Stomach (tissue), 8 donors: ENCODE measurements at regions not wholly inside any gene's neighbourhood (a gene's known extent, or its start where the extent isn't known, plus 50 kb on each side); places are given as distances from the start of the nearest gene placed in this dataset.

ENCODE experiments used
- DNase-seq, 2 donors: peaks; one replicate each; pipeline versions ENCODE4 v3.0.0 to v3.0.0-alpha.2; 2013 to 2019
- H3K27ac ChIP-seq, 5 donors: fragments of 200-600 bp in 4 of 5; sonication (generic) in 4 of 5; one replicate each; pipeline ENCODE4 v1.5.1; 2013 to 2019; ENCODE audit warnings: mild to moderate bottlenecking in 1 of 5, moderate library complexity in 1 of 5
- H3K27me3 ChIP-seq, 3 donors: fragments of 200-600 bp; sonication (generic); one replicate each; pipeline ENCODE4 v1.5.1; 2017 to 2019; ENCODE audit warnings: mixed run types in 1 of 3
- H3K36me3 ChIP-seq, 4 donors: fragments of 200-600 bp; sonication (generic); 1 replicate in 3 of 4; 2 replicates in 1 of 4; pipeline ENCODE4 v1.5.1; 2016 to 2019
- H3K4me1 ChIP-seq, 4 donors: fragments of 200-600 bp; sonication (generic); one replicate each; pipeline ENCODE4 v1.5.1; 2016 to 2019
- H3K4me3 ChIP-seq, 4 donors: fragments of 200-600 bp; sonication (generic) in 3 of 4; one replicate each; pipeline ENCODE4 v1.5.1; 2016 to 2019; ENCODE audit warnings: mild to moderate bottlenecking in 1 of 4
- H3K9me3 ChIP-seq, 4 donors: fragments of 200-600 bp; sonication (generic); one replicate each; pipeline ENCODE4 v1.5.1; 2016 to 2019
- CTCF ChIP-seq, 7 experiments: fragments of 450-650 bp in 4 of 7; fragments of 200-600 bp in 3 of 7; sonication (generic) in 3 of 7; IDR thresholded peaks; one replicate each; pipeline ENCODE4 v1.5.1; 2016 to 2019; ENCODE audit warnings: antibody characterized with exemption in 7 of 7, control low read depth in 2 of 7, mild to moderate bottlenecking in 1 of 7
- EP300 ChIP-seq: sonication (generic); formaldehyde crosslinking; IDR thresholded peaks from one replicate; pipeline ENCODE4 v1.6.1; 2017; ENCODE audit warnings: antibody characterized with exemption
- POLR2A ChIP-seq, 4 donors: fragments of 450-650 bp; IDR thresholded peaks; one replicate each; pipeline ENCODE4 v1.6.1; 2016; ENCODE audit warnings: antibody characterized with exemption in 4 of 4, control low read depth in 2 of 4, mild to moderate bottlenecking in 1 of 4, moderate library complexity in 1 of 4
- POLR2AphosphoS5 ChIP-seq, 3 donors: sonication (generic); formaldehyde crosslinking; IDR thresholded peaks; one replicate each; pipeline ENCODE4 v1.6.1; 2016; ENCODE audit warnings: antibody characterized with exemption in 3 of 3
- WGBS, 5 donors: extraction: QIAGEN DNeasy Blood & Tissue Kit in 3 of 5; methylation state at CpG; one replicate each; pipeline versions ENCODE4 v1.1.5 to v1.1.7; 2013 to 2018; 5-methylcytosine and 5-hydroxymethylcytosine counted together
- intact Hi-C: fragments of 100-400 bp; cut with DNase I; formaldehyde crosslinking; loops from one replicate; pipeline ENCODE4 v1.15.1; 2023; ENCODE audit warnings: low total_unique reads
- donor health status: healthy with polysubstance abuse.
- donor health status: Bipolar disorder and iron deficiency.
- donor health status: healthy.

- intact Hi-C loops: no loop called here
- Histone ChIP-seq H3K27me3 (no peaks in the 10 kb centered on the region), H3K27ac (no peak overlapping the region), H3K9me3 (no peaks in the 10 kb centered on the region), H3K36me3 (no peaks in the 10 kb centered on the region), H3K4me3 (no peak overlapping the region), H3K4me1 (no peaks in the 10 kb centered on the region)
- peak in 1 of 2 donors; percentile 6 for DNase-seq
- 73 to 78% (median 78%) methylated on average over 4 of the region's 4 CpGs for WGBS, 5 donors
- TF ChIP-seq EP300: no peak
- no peak for TF ChIP-seq CTCF (IDR thresholded peaks at IDR 0.05)
- TF ChIP-seq POLR2A (IDR thresholded peaks at IDR 0.05): no peak
- no peak for TF ChIP-seq POLR2AphosphoS5 (IDR thresholded peaks at IDR 0.05)
Measured at GRCh38 chr17:69812240-69812837, 262.7 kb upstream of the KCNJ16 start.

GRCh38 chr17:69814031-69814430 lies 261.0 kb upstream of the KCNJ16 start:
- intact Hi-C loops: no loop called here
- WGBS, 5 donors: 70 to 87% (median 84%) methylated on average over 2 of the region's 2 CpGs
- Histone ChIP-seq H3K9me3 (no peaks in the 10 kb centered on the region), H3K27me3 (no peaks in the 10 kb centered on the region), H3K36me3 (no peaks in the 10 kb centered on the region), H3K4me1 (no peaks in the 10 kb centered on the region), H3K27ac (no peak overlapping the region), H3K4me3 (no peak overlapping the region)
- TF ChIP-seq CTCF (IDR thresholded peaks at IDR 0.05): no peak
- TF ChIP-seq POLR2AphosphoS5 (IDR thresholded peaks at IDR 0.05): no peak
- TF ChIP-seq POLR2A (IDR thresholded peaks at IDR 0.05): no peak
- TF ChIP-seq EP300: no peak
- DNase-seq: no peak

GRCh38 chr17:69815406-69815805 lies 259.6 kb upstream of the KCNJ16 start:
- H3K27me3 ChIP-seq: no peaks in the 10 kb centered on the region
- WGBS, 5 donors: 81 to 87% (median 84%) methylated on average over 4 of the region's 4 CpGs
- DNase-seq: no peak
- intact Hi-C loops: no loop called here
- H3K27ac ChIP-seq: no peak overlapping the region
- H3K4me3 ChIP-seq: no peak overlapping the region
- TF ChIP-seq POLR2A (IDR thresholded peaks at IDR 0.05) (no peak), POLR2AphosphoS5 (IDR thresholded peaks at IDR 0.05) (no peak), EP300 (no peak), CTCF (IDR thresholded peaks at IDR 0.05) (no peak)
- H3K4me1 ChIP-seq: no peaks in the 10 kb centered on the region
- no peaks in the 10 kb centered on the region for H3K36me3 ChIP-seq
- H3K9me3 ChIP-seq: no peaks in the 10 kb centered on the region

- Histone ChIP-seq H3K27ac (no peak overlapping the region), H3K27me3 (no peaks in the 10 kb centered on the region), H3K4me3 (no peak overlapping the region), H3K9me3 (peaks cover 0 to 8% (median 0%) of the 10 kb centered on the region in 4 donors), H3K4me1 (no peaks in the 10 kb centered on the region), H3K36me3 (no peaks in the 10 kb centered on the region)
- 67 to 79% (median 73%) methylated on average over 6 of the region's 6 CpGs for WGBS, 5 donors
- no peak for TF ChIP-seq POLR2AphosphoS5 (IDR thresholded peaks at IDR 0.05)
- TF ChIP-seq EP300: no peak
- TF ChIP-seq POLR2A (IDR thresholded peaks at IDR 0.05): no peak
- TF ChIP-seq CTCF (IDR thresholded peaks at IDR 0.05): no peak
- intact Hi-C loops: no loop called here
- DNase-seq: no peak
Measured at GRCh38 chr17:69818467-69818866, 256.6 kb upstream of the KCNJ16 start.
